SKM-1 treated with dmso at 0.1 percent for 144 hours (cell line): ENCODE measurements at regions not wholly inside any gene's neighbourhood (a gene's known extent, or its start where the extent isn't known, plus 50 kb on each side); places are given as distances from the start of the nearest gene placed in this dataset.

Source experiments
- DNase-seq: peaks from one replicate; lab custom pipeline; 2025; ENCODE audit not compliant: unreplicated experiment; lab: John Stamatoyannopoulos, UW

GRCh38 chr15:61420546-61420945 is 191.4 kb upstream of the RORA start:
- DNase-seq, result no peak

GRCh38 chr15:61415617-61416120 is 186.6 kb upstream of the RORA start:
- DNase-seq, result no peak

- DNase-seq, result no peak
Observed at GRCh38 chr15:61411902-61412510, 182.9 kb upstream of the RORA start.

GRCh38 chr15:61410662-61411061 is 181.6 kb upstream of the RORA start:
- DNase-seq, result no peak

GRCh38 chr15:61404567-61404966 is 175.5 kb upstream of the RORA start:
- no peak for DNase-seq

- DNase-seq, result no peak
Observed at GRCh38 chr15:61403884-61404283, 174.8 kb upstream of the RORA start.

- DNase-seq, result no peak
Observed at GRCh38 chr15:61401903-61402698, 173.0 kb upstream of the RORA start.

- DNase-seq, result no peak
Observed at GRCh38 chr15:61398310-61398709, 169.2 kb upstream of the RORA start.

- DNase-seq, result no peak
Observed at GRCh38 chr15:61396235-61396919, 167.3 kb upstream of the RORA start.

- no peak for DNase-seq
Observed at GRCh38 chr15:61393949-61394348, 164.8 kb upstream of the RORA start.

GRCh38 chr15:61393524-61393923 is 164.4 kb upstream of the RORA start:
- no peak for DNase-seq

- DNase-seq, result no peak
Observed at GRCh38 chr15:61390138-61390537, 161.0 kb upstream of the RORA start.

GRCh38 chr15:61389334-61390028 is 160.4 kb upstream of the RORA start:
- DNase-seq, result no peak

- no peak for DNase-seq
Observed at GRCh38 chr15:61387675-61388074, 158.6 kb upstream of the RORA start.

- DNase-seq, result no peak
Observed at GRCh38 chr15:61383421-61383820, 154.3 kb upstream of the RORA start.

- no peak for DNase-seq
Observed at GRCh38 chr15:61382927-61383326, 153.8 kb upstream of the RORA start.

- no peak for DNase-seq
Observed at GRCh38 chr15:61381501-61381900, 152.4 kb upstream of the RORA start.

GRCh38 chr15:61380270-61380669 is 151.2 kb upstream of the RORA start:
- no peak for DNase-seq

GRCh38 chr15:61379005-61379404 is 149.9 kb upstream of the RORA start:
- no peak for DNase-seq

GRCh38 chr15:61376961-61377360 is 147.9 kb upstream of the RORA start:
- DNase-seq, result no peak

- DNase-seq, result no peak
Observed at GRCh38 chr15:61376516-61376915, 147.4 kb upstream of the RORA start.
